GM12892 (cell line): ENCODE measurements at regions not wholly inside any gene's neighbourhood (a gene's known extent, or its start where the extent isn't known, plus 50 kb on each side); places are given as distances from the start of the nearest gene placed in this dataset.

Source experiments
- POLR2A ChIP-seq: IDR thresholded peaks from 2 replicates; pipeline ENCODE4 v1.6.1; 2011; ENCODE audit warnings: low read depth, low read length, control low read depth
- POLR2AphosphoS5 ChIP-seq: IDR thresholded peaks from 2 replicates; pipeline ENCODE4 v1.6.1; 2011; ENCODE audit warnings: low read depth, low read length, control low read depth
- TAF1 ChIP-seq: IDR thresholded peaks from 2 replicates; pipeline ENCODE4 v1.6.1; 2011; ENCODE audit warnings: low read depth, mild to moderate bottlenecking, control low read depth, low read length, borderline replicate concordance

GRCh38 chr12:76247992-76248391 lies 100.2 kb downstream of the BBS10 start:
- TF ChIP-seq POLR2AphosphoS5: no peak
- TF ChIP-seq POLR2A: no peak
- TF ChIP-seq TAF1: no peak
